Suppressor macrophage treated with lipopolysaccharide for 1 hour (primary cell): ENCODE measurements at regions not wholly inside any gene's neighbourhood (a gene's known extent, or its start where the extent isn't known, plus 50 kb on each side); places are given as distances from the start of the nearest gene placed in this dataset.
"Not testable (repeated sequence)": the region's sequence is repeated elsewhere in the genome, so short reads cannot be mapped to it uniquely, and the experiment has no call there.

Experiments
- DNase-seq, 3 donors: peaks; one replicate each; pipeline ENCODE4 v3.0.0-alpha.2; 2020 to 2022

DNA sequence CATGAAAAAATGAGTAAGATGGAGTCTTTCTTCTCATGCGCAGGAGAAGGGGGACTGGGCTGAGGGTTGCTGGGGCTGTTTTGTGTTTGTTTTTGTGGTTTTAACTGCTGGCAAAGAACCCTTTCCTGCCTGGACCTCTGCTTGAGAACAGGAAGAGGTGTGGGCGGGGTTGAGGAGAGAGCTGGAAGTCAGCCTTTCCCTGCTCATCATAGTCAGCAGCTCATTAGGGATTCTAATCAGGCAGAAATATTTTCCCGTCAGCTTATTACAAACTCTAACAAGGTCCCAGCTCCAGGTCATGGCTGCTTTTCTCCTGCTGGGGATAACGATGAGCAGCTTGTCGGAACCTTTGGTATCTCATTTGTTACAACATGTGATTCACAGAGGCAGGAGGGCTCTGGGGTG, 185.0 kb upstream of the NRXN3 start:
- no peak for DNase-seq

DNA sequence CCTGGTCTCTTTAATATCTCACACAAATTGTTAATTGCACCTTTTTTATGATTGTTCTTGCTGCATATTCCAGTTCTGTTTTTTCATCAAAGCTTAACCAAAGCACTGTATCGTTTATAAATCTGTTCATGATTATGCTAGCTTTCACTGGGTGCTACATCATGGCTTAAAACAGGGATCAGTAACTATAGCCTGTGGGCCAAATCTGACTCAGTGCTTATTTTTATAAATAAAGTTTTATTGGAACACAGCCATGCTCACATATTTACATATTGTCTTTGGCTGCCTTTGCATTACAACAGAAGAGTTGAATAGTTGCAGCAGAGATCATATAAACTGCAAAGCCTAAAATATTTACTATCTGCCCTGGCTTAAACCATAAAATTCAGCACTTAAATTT, 183.4 kb upstream of the NRXN3 start:
- no peak for DNase-seq

- no peak for DNase-seq
Measured at GRCh38 chr14:77988096-77988870, 181.9 kb upstream of the NRXN3 start.

GRCh38 chr14:77988970-77989369, 181.2 kb upstream of the NRXN3 start:
- DNase-seq: peak; percentile 27 to 40 (median 39)

- no peak for DNase-seq
Measured at GRCh38 chr14:77989441-77989991, 180.7 kb upstream of the NRXN3 start.

GRCh38 chr14:77990337-77990736, 179.8 kb upstream of the NRXN3 start:
- no peak for DNase-seq

- DNase-seq: no peak
Measured at GRCh38 chr14:77991128-77991772, 178.9 kb upstream of the NRXN3 start.

DNA sequence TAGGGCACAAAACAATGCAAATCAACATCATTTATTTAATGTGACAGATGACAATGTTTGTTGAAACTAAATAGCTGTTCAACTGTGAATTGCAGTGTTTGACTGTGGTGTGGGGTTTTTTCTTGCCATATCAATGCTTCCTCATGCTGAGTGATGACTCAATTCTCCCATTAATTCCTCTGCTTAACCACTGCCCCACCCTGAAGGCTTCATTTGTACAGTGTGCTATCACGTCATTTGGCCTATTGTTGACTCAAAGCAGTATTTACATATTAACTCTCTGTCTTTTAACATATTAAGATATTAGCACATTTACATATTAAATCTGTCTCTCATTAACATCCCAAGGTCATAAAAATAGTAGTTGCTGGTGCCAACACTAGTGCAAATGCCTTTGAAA, 164.8 kb upstream of the NRXN3 start:
- peak; percentile 65 to 84 (median 79) for DNase-seq

DNA sequence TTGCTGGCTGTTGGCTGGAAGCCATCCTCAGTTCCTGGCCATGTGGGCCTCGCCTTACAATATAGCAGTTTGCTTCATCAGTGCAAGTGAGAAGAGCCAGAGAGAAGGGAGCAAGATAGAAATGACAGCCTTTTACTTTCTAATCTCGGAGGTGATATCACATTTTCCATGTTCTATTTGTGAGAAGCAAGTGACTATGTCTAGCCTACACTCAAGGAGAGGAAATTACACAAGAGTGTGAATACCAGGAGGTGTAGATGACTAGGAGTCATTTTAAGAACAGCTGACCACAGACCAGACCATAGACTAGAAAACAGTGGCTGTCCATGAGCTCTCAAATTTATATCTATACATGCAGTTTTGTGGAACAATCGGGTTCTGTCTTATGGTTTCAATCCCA, 163.0 kb upstream of the NRXN3 start:
- DNase-seq: peak; percentile 37 to 58 (median 56)

- peak; percentile 41 to 47 (median 44) for DNase-seq
Measured at GRCh38 chr14:78010688-78011087, 159.5 kb upstream of the NRXN3 start.

GRCh38 chr14:78013911-78014310, 156.3 kb upstream of the NRXN3 start:
- DNase-seq: not testable (repeated sequence)

DNA sequence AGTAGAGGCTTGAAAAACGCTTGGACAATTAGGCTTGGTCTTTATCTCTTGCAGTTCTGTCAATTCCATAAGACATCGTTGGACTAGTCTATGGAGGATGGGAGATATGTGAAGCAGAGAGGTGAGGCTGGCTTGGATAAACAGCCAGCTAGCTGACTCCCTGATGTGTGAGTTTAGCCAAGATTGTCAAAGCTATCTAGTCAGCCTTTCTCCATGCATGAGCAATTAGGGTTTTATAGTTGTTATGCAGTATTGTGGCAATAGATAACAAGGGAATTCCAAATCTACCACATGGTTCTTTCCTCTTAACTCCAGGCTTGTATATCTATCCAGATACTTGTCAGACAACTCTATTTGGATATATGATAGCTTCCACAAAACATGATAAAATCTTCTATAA, 153.6 kb upstream of the NRXN3 start:
- no peak for DNase-seq

DNA sequence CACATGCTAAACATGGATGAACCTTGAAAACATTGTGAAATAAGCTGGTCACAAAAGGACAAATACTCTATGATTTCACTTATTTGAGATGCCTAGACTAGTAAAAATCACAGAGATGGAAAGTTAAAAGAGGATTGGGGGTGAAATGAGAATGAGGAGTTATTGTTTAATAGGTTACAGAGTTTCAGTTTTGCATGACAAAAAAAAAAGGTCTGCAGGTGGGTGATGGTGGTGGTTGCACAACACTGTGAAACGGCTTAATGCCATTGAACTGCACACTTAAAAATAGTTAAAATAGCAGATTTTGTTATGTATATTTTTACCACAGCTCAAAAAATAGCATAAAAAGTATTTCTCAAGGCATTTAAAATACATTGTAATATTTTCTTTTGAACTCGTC, 151.9 kb upstream of the NRXN3 start:
- DNase-seq: no peak

DNA sequence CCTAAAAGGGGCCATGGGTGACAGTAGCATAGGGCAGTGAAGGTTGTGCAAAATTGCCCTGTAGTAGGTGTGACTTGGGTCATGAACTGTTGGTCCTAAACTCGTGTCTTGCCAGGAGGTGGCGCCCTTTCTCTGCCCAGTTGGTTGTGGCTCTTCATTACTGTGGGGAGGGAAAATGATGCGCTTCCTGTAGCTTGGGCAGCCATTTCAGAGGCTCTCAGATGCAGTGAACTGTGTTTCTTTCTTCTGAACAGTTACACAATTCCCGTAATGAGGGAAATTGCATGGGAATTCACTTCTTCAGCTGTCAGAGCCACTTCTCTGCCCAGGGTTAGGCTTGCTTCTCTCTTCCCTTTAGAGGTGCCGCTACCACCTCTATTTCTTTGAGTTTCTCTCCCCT, 148.1 kb upstream of the NRXN3 start:
- peak; percentile 75 to 87 (median 82) for DNase-seq

DNA sequence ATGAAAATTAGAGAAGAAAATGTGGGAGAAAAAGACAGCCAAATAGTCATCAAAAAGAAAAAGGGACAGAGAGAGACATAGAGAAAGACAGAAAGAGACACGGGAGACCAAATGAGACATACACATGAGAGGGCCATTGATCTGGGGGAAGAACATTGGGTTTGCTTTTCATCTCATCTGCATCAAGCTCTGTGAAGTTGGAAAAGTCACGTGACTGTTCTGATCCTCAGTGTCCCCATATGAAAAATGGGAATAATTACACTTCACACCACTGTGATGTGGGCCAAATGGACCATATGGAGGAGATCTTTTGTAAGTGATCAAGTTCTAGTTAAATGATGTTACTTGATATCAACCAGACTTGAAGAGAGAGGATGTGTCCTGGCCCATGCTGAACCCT, 147.1 kb upstream of the NRXN3 start:
- no peak for DNase-seq

DNA sequence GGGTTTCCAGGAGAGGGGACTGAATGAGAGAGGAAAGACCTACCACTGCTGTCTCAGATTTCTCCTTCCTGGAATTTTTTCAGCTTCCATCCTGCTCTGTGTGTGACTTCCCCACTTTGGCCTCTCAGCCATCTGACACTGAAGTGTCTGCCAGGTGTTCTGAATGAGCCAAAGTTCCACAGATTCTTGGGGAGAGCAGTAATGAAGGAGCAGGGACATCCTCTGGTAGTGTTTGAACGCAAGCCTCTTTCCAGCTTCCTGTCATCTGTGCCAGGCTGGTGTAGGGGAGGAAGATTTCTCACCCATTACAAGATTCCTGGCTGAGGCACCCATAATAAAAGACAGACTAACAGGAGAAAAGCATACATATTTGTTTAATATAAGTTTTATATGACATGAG, 141.7 kb upstream of the NRXN3 start:
- DNase-seq: no peak

- peak in 1 of 3 donors; percentile 10 for DNase-seq
Measured at GRCh38 chr14:78029601-78030372, 140.4 kb upstream of the NRXN3 start.

- DNase-seq: no peak
Measured at GRCh38 chr14:78043349-78043748, 126.8 kb upstream of the NRXN3 start.

DNA sequence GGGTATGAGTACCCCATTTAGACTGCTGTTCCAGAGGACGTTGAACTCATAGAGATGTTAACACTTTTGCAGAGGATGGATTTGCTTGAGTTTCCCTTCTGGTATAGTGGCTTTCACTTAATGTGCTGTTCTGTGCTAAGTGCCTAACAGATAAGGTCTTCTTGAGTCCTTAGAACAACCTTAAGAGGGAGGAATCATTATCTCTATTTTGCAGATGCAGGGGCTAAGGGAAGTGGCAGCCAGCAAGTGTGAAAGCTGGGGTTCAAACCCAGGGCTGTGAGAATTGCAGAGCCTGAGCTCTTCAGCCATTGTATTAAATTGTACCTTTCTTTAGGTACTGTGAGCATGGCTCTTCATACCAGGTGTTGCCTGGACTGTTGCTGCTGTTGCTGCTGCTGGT, 122.1 kb upstream of the NRXN3 start:
- DNase-seq: no peak

GRCh38 chr14:78056890-78057289, 113.3 kb upstream of the NRXN3 start:
- DNase-seq: not testable (repeated sequence)

DNA sequence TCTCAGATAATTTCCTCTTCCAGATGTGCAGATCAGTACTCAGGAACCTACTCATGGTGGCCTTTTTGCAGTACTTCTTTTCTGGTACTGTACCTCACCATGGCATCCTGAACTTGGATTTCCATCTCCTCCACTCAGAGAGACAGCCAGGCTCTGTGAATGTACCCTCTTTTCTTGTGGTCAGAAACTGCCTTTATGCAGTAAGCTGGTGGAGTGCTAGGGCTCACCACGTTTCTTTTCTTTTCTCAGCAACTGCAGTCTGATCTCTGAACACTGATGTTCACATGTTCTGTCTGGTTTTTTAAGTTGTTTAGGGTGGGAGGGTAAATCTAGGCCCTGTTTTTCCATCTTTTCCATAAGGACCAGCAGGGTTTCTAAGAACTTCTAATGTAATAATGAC, 99.8 kb upstream of the NRXN3 start:
- DNase-seq: no peak

GRCh38 chr14:78071016-78071549, 99.1 kb upstream of the NRXN3 start:
- DNase-seq: no peak

DNA sequence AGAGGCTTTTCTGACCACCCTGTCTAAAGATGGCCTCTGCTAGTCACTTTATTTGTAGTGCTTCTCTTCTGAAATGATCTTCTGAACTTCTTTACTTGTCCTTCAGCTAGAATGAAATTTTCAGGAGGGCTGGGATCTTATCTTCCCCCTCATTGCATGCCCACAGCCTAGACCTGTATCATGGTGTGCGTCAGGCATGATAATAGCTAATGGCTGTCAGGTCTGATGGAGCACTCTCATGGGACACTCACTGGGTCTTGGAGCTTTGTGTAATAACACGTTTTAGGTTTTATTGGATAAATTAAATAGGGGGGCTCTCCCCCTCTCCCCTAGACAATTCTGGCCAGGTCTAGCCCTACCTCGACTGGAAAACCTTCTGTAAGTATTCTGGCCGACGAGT, 97.1 kb upstream of the NRXN3 start:
- no peak for DNase-seq
